Fibroblast of lung (primary cell): ENCODE measurements at regions not wholly inside any gene's neighbourhood (a gene's known extent, or its start where the extent isn't known, plus 50 kb on each side); places are given as distances from the start of the nearest gene placed in this dataset.

Experiments used
- CTCF ChIP-seq, 2 donors: IDR thresholded peaks in 1 of 2; conservative IDR thresholded peaks in 1 of 2; 1 replicate in 1 of 2; 2 replicates in 1 of 2; pipeline ENCODE4 v1.5.1; 2011 to 2012; ENCODE audit warnings: low read length in 2 of 2, control low read depth in 1 of 2, inconsistent platforms in 1 of 2, low read depth in 1 of 2, mild to moderate bottlenecking in 1 of 2
- EZH2 ChIP-seq: IDR thresholded peaks from 2 replicates; pipeline ENCODE4 v1.5.1; 2012; ENCODE audit warnings: low read length, control low read depth, mild to moderate bottlenecking; ENCODE audit errors: missing control alignments

GRCh38 chr3:165549037-165549436, 288.2 kb downstream of the BCHE start:
- TF ChIP-seq CTCF (conservative IDR thresholded peaks at IDR 0.05 in 1 of 2, IDR thresholded peaks at IDR 0.05 in 1 of 2; ENCODE audit: low read depth in 1 of 2, low read length in 2 of 2), result no peak
- TF ChIP-seq EZH2, result no peak
